GM23338 (cell line): ENCODE measurements at regions not wholly inside any gene's neighbourhood (a gene's known extent, or its start where the extent isn't known, plus 50 kb on each side); places are given as distances from the start of the nearest gene placed in this dataset.

ENCODE experiments used
- ATAC-seq: fragments of 200-7000 bp; cut with Tn5 transposase; 3 replicates; pipeline ENCODE4 v1.9.1; 2020
- DNase-seq: peaks from one replicate; pipeline ENCODE4 v3.0.0-alpha.2; 2015; ENCODE audit warnings: low spot score
- H2AFZ ChIP-seq: fragments of 200-600 bp; sonication (generic); 2 replicates; pipeline ENCODE4 v1.8.0; 2016; ENCODE audit warnings: antibody characterized with exemption, mild to moderate bottlenecking, moderate library complexity
- H3F3A ChIP-seq: fragments of 200-600 bp; sonication (generic); replicated peaks from 2 replicates; pipeline ENCODE4 v1.8.0; 2017; ENCODE audit warnings: antibody characterized with exemption, mixed run types, low read depth
- H3K27ac ChIP-seq: fragments of 200-600 bp; sonication (generic); 2 replicates; pipeline ENCODE4 v1.6.1; 2016; ENCODE audit warnings: low read depth
- H3K27me3 ChIP-seq: fragments of 200-600 bp; sonication (generic); 2 replicates; pipeline ENCODE4 v1.8.0; 2016; ENCODE audit warnings: mild to moderate bottlenecking, mixed run types, moderate library complexity; ENCODE audit not compliant: insufficient read depth
- H3K36me3 ChIP-seq: fragments of 200-600 bp; sonication (generic); 2 replicates; pipeline ENCODE4 v1.8.0; 2016; ENCODE audit warnings: mild to moderate bottlenecking; ENCODE audit not compliant: insufficient read depth
- H3K4me1 ChIP-seq: fragments of 200-600 bp; sonication (generic); 2 replicates; pipeline ENCODE4 v1.8.0; 2016; ENCODE audit warnings: mild to moderate bottlenecking, moderate library complexity; ENCODE audit not compliant: insufficient read depth
- H3K4me2 ChIP-seq: fragments of 200-600 bp; sonication (generic); 2 replicates; pipeline ENCODE4 v1.7.1; 2017; ENCODE audit warnings: mixed run types
- H3K4me3 ChIP-seq: fragments of 200-600 bp; sonication (generic); 2 replicates; pipeline ENCODE4 v1.6.1; 2016; ENCODE audit warnings: mixed run types
- H3K79me2 ChIP-seq: fragments of 200-600 bp; sonication (generic); replicated peaks from 2 replicates; pipeline ENCODE4 v1.8.0; 2017; ENCODE audit warnings: mild to moderate bottlenecking; ENCODE audit not compliant: insufficient read depth
- H3K9me2 ChIP-seq: fragments of 200-600 bp; sonication (generic); 2 replicates; pipeline ENCODE4 v1.8.0; 2017; ENCODE audit not compliant: insufficient read depth
- H4K20me1 ChIP-seq: fragments of 200-600 bp; sonication (generic); replicated peaks from 2 replicates; pipeline ENCODE4 v1.8.0; 2017; ENCODE audit warnings: mild to moderate bottlenecking; ENCODE audit not compliant: insufficient read depth
- H3K27ac Mint-ChIP-seq: 2 replicates; pipeline ENCODE4 v1.8.0; 2020; ENCODE audit warnings: inconsistent platforms, mild to moderate bottlenecking, moderate library complexity, mixed read lengths
- H3K27me3 Mint-ChIP-seq: 3 replicates; pipeline ENCODE4 v1.8.0; 2022; ENCODE audit warnings: low read depth, mild to moderate bottlenecking, moderate library complexity, mixed read lengths, inconsistent platforms; ENCODE audit not compliant: insufficient read depth, poor library complexity
- H3K36me3 Mint-ChIP-seq: 3 replicates; pipeline ENCODE4 v1.8.0; 2021; ENCODE audit warnings: low read depth, mild to moderate bottlenecking, inconsistent platforms, moderate library complexity, mixed read lengths
- H3K4me1 Mint-ChIP-seq: 3 replicates; pipeline ENCODE4 v1.8.0; 2020; ENCODE audit warnings: mild to moderate bottlenecking, inconsistent platforms, mixed read lengths
- H3K4me3 Mint-ChIP-seq: 3 replicates; pipeline ENCODE4 v1.8.0; 2021; ENCODE audit warnings: moderate library complexity, mild to moderate bottlenecking, inconsistent platforms, mixed read lengths
- H3K9me3 Mint-ChIP-seq: 3 replicates; pipeline ENCODE4 v1.8.0; 2020; ENCODE audit warnings: moderate library complexity, mild to moderate bottlenecking, inconsistent platforms, mixed read lengths
- EZH2phosphoT487 ChIP-seq: fragments of 200-600 bp; sonication (generic); IDR thresholded peaks from one replicate; pipeline ENCODE4 v1.8.1; 2018; ENCODE audit warnings: antibody characterized with exemption; ENCODE audit not compliant: unreplicated experiment
- TF ChIP-seq, protein P1 (sequence below), 2 experiments: fragments of 200-600 bp in 1 of 2; sonication (generic) in 1 of 2; conservative IDR thresholded peaks; 2 replicates each; pipeline versions ENCODE4 v1.5.1 to v1.6.1; 2016 to 2017; ENCODE audit warnings: antibody characterized with exemption in 2 of 2, low read depth in 2 of 2, mild to moderate bottlenecking in 2 of 2, moderate library complexity in 1 of 2
- TF ChIP-seq, protein P2 (sequence below): fragments of 250-450 bp; sonication (Bioruptor Pico); IDR thresholded peaks from 2 replicates; pipeline ENCODE4 v1.5.0; 2020; ENCODE audit warnings: mild to moderate bottlenecking, moderate library complexity

DNA sequence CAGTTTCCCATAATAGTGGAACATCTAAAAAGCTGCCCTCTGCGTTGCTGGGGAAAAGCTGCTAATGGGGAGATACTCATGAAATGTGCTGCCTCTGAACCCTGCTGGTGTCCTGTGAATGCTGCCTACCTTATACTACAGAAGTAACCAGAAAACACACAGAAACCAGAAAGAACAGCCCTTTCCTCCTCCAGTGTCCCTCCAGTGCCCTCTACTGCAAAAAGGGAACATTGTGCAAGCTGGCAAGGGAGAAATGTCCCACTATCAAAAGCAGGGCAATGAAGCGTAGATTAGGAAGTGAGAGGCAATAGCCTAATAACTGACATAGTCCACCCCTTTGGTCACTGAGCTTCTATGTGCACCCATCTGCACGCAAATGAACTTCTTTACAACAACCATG is 162.7 kb upstream of the ETAA1 start:
- no peaks in the 10 kb centered on the region for H3K36me3 ChIP-seq
- no peaks in the 10 kb centered on the region for H3K27me3 ChIP-seq
- H3K4me1 ChIP-seq, result no peaks in the 10 kb centered on the region
- peak; percentile 67 for DNase-seq
- Mint-ChIP-seq H3K9me3 (peaks cover 5% of the 10 kb centered on the region; the same call in 1 of the 3 replicates), H3K36me3 (no peaks in the 10 kb centered on the region), H3K27ac (no peak overlapping the region), H3K4me1 (no peaks in the 10 kb centered on the region), H3K27me3 (no peaks in the 10 kb centered on the region), H3K4me3 (no peak overlapping the region)
- H2AFZ ChIP-seq, result no peak overlapping the region
- no peaks in the 10 kb centered on the region for H3F3A ChIP-seq
- H3K79me2 ChIP-seq, result no peaks in the 10 kb centered on the region
- H4K20me1 ChIP-seq, result no peaks in the 10 kb centered on the region
- no peak overlapping the region for H3K4me2 ChIP-seq
- no peak overlapping the region for H3K4me3 ChIP-seq
- TF ChIP-seq, protein P1, sequence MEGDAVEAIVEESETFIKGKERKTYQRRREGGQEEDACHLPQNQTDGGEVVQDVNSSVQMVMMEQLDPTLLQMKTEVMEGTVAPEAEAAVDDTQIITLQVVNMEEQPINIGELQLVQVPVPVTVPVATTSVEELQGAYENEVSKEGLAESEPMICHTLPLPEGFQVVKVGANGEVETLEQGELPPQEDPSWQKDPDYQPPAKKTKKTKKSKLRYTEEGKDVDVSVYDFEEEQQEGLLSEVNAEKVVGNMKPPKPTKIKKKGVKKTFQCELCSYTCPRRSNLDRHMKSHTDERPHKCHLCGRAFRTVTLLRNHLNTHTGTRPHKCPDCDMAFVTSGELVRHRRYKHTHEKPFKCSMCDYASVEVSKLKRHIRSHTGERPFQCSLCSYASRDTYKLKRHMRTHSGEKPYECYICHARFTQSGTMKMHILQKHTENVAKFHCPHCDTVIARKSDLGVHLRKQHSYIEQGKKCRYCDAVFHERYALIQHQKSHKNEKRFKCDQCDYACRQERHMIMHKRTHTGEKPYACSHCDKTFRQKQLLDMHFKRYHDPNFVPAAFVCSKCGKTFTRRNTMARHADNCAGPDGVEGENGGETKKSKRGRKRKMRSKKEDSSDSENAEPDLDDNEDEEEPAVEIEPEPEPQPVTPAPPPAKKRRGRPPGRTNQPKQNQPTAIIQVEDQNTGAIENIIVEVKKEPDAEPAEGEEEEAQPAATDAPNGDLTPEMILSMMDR (conservative IDR thresholded peaks at IDR 0.05; ENCODE audit: low read depth in 2 of 2), result peak; percentile 66 to 87
- TF ChIP-seq, protein P2, sequence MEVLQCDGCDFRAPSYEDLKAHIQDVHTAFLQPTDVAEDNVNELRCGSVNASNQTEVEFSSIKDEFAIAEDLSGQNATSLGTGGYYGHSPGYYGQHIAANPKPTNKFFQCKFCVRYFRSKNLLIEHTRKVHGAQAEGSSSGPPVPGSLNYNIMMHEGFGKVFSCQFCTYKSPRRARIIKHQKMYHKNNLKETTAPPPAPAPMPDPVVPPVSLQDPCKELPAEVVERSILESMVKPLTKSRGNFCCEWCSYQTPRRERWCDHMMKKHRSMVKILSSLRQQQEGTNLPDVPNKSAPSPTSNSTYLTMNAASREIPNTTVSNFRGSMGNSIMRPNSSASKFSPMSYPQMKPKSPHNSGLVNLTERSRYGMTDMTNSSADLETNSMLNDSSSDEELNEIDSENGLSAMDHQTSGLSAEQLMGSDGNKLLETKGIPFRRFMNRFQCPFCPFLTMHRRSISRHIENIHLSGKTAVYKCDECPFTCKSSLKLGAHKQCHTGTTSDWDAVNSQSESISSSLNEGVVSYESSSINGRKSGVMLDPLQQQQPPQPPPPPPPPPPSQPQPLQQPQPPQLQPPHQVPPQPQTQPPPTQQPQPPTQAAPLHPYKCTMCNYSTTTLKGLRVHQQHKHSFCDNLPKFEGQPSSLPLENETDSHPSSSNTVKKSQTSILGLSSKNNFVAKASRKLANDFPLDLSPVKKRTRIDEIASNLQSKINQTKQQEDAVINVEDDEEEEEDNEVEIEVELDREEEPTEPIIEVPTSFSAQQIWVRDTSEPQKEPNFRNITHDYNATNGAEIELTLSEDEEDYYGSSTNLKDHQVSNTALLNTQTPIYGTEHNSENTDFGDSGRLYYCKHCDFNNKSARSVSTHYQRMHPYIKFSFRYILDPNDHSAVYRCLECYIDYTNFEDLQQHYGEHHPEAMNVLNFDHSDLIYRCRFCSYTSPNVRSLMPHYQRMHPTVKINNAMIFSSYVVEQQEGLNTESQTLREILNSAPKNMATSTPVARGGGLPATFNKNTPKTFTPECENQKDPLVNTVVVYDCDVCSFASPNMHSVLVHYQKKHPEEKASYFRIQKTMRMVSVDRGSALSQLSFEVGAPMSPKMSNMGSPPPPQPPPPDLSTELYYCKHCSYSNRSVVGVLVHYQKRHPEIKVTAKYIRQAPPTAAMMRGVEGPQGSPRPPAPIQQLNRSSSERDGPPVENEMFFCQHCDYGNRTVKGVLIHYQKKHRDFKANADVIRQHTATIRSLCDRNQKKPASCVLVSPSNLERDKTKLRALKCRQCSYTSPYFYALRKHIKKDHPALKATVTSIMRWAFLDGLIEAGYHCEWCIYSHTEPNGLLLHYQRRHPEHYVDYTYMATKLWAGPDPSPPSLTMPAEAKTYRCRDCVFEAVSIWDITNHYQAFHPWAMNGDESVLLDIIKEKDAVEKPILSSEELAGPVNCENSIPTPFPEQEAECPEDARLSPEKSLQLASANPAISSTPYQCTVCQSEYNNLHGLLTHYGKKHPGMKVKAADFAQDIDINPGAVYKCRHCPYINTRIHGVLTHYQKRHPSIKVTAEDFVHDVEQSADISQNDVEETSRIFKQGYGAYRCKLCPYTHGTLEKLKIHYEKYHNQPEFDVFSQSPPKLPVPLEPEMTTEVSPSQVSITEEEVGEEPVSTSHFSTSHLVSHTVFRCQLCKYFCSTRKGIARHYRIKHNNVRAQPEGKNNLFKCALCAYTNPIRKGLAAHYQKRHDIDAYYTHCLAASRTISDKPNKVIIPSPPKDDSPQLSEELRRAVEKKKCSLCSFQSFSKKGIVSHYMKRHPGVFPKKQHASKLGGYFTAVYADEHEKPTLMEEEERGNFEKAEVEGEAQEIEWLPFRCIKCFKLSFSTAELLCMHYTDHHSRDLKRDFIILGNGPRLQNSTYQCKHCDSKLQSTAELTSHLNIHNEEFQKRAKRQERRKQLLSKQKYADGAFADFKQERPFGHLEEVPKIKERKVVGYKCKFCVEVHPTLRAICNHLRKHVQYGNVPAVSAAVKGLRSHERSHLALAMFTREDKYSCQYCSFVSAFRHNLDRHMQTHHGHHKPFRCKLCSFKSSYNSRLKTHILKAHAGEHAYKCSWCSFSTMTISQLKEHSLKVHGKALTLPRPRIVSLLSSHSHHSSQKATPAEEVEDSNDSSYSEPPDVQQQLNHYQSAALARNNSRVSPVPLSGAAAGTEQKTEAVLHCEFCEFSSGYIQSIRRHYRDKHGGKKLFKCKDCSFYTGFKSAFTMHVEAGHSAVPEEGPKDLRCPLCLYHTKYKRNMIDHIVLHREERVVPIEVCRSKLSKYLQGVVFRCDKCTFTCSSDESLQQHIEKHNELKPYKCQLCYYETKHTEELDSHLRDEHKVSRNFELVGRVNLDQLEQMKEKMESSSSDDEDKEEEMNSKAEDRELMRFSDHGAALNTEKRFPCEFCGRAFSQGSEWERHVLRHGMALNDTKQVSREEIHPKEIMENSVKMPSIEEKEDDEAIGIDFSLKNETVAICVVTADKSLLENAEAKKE (CRISPR knock-in tag), result no peak
- H3K9me2 ChIP-seq, result 0 out of 2 replicates have a peak, but pooled peaks cover 3% of the 10 kb centered on the region
- H3K27ac ChIP-seq, result no peak overlapping the region
- peak; percentile 92 for ATAC-seq

DNA sequence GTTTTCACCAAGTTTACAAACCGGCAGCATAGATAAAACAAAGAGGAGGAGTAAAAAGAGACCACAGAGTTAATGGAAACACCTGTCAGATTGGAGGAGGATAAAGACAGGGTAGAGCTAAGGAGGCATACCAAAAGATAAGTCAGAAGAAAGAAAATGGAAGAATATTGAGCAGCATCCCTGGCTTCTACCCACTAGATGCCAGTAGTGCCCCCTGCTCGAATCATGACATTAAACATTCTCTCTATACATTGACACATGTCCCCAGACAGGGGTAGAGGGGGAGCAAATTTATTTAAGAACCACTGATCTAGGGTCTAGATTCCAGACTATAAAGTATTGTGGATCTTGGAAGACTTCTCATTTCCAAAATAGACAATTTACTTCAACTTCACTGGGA is 159.8 kb upstream of the ETAA1 start:
- Mint-ChIP-seq H3K4me3 (no peak overlapping the region), H3K36me3 (no peaks in the 10 kb centered on the region), H3K27ac (no peak overlapping the region), H3K4me1 (peaks cover 2% of the 10 kb centered on the region; the same call in 1 of the 3 replicates), H3K9me3 (no peaks in the 10 kb centered on the region), H3K27me3 (no peaks in the 10 kb centered on the region)
- H4K20me1 ChIP-seq, result no peaks in the 10 kb centered on the region
- H3K27me3 ChIP-seq, result no peaks in the 10 kb centered on the region
- DNase-seq (peak; percentile 21), ATAC-seq (no peak)
- no peak overlapping the region for H3K4me2 ChIP-seq
- H3K36me3 ChIP-seq, result no peaks in the 10 kb centered on the region
- no peak overlapping the region for H3K27ac ChIP-seq
- H3K4me1 ChIP-seq, result no peaks in the 10 kb centered on the region; the same call in 1 of the 2 replicates
- H3K9me2 ChIP-seq, result 0 out of 2 replicates have a peak, but pooled peaks cover 11% of the 10 kb centered on the region
- no peaks in the 10 kb centered on the region for H3K79me2 ChIP-seq
- no peak overlapping the region for H3K4me3 ChIP-seq
- no peak for TF ChIP-seq EZH2phosphoT487
- TF ChIP-seq, protein P1 (conservative IDR thresholded peaks at IDR 0.05; ENCODE audit: low read depth in 2 of 2), result peak; percentile 32 to 47; a peak in 3 of 4 replicates
- no peaks in the 10 kb centered on the region for H3F3A ChIP-seq
- H2AFZ ChIP-seq, result no peak overlapping the region
